CD14-positive monocyte (primary cell): ENCODE measurements at regions not wholly inside any gene's neighbourhood (a gene's known extent, or its start where the extent isn't known, plus 50 kb on each side); places are given as distances from the start of the nearest gene placed in this dataset.

Experiments used
- DNase-seq, 3 donors: peaks; one replicate each; pipeline ENCODE4 v3.0.0-alpha.2; 2011 to 2022
- H2AFZ ChIP-seq: 2 replicates; pipeline ENCODE4 v1.6.0; 2012; ENCODE audit warnings: mild to moderate bottlenecking, low read depth, low read length, inconsistent platforms; ENCODE audit not compliant: insufficient read depth, poor library complexity, severe bottlenecking
- H3K27ac ChIP-seq, 2 donors: 1 replicate in 1 of 2; 2 replicates in 1 of 2; pipeline ENCODE4 v1.5.1; 2012 to 2013; ENCODE audit warnings: low read length in 2 of 2, control low read depth in 1 of 2, inconsistent platforms in 1 of 2, low read depth in 1 of 2, mild to moderate bottlenecking in 1 of 2
- H3K27me3 ChIP-seq, 2 donors: one replicate each; pipeline versions ENCODE4 v1.6.0 to v1.6.1; 2011 to 2013; ENCODE audit warnings: low read length in 2 of 2; ENCODE audit not compliant: control insufficient read depth in 2 of 2, insufficient read depth in 2 of 2
- H3K36me3 ChIP-seq, 2 donors: replicated peaks in 1 of 2; 1 replicate in 1 of 2; 2 replicates in 1 of 2; pipeline versions ENCODE4 v1.5.1 to v1.6.1; 2012 to 2013; ENCODE audit warnings: low read length in 2 of 2, control low read depth in 1 of 2, inconsistent platforms in 1 of 2, mild to moderate bottlenecking in 1 of 2; ENCODE audit not compliant: insufficient read depth in 2 of 2, control insufficient read depth in 1 of 2
- H3K4me1 ChIP-seq, 2 donors: 1 replicate in 1 of 2; 2 replicates in 1 of 2; pipeline versions ENCODE4 v1.5.1 to v1.6.1; 2012 to 2013; ENCODE audit warnings: low read length in 2 of 2, control low read depth in 1 of 2, inconsistent platforms in 1 of 2, mild to moderate bottlenecking in 1 of 2, moderate library complexity in 1 of 2; ENCODE audit not compliant: insufficient read depth in 2 of 2, control insufficient read depth in 1 of 2
- H3K4me2 ChIP-seq: replicated peaks from 2 replicates; pipeline ENCODE3; 2012; ENCODE audit warnings: low read length, moderate library complexity, mild to moderate bottlenecking; ENCODE audit not compliant: poor library complexity, severe bottlenecking; ENCODE audit errors: extremely low read depth
- H3K4me3 ChIP-seq, 3 experiments: fragments of 200-600 bp in 1 of 3; sonication (generic) in 1 of 3; replicated peaks in 1 of 3; 1 replicate in 2 of 3; 2 replicates in 1 of 3; pipeline ENCODE4 v1.5.1; 2011 to 2013; ENCODE audit warnings: low read length in 3 of 3, mild to moderate bottlenecking in 3 of 3, control low read depth in 2 of 3, low read depth in 2 of 3, inconsistent platforms in 1 of 3, moderate library complexity in 1 of 3
- H3K79me2 ChIP-seq: 2 replicates; pipeline ENCODE4 v1.6.0; 2012; ENCODE audit warnings: mild to moderate bottlenecking, control low read depth, inconsistent platforms, low read length, moderate library complexity; ENCODE audit not compliant: insufficient read depth
- H3K9ac ChIP-seq: 2 replicates; pipeline ENCODE4 v1.6.0; 2017; ENCODE audit warnings: low read length, mild to moderate bottlenecking; ENCODE audit not compliant: insufficient read depth, poor library complexity, severe bottlenecking
- H3K9me3 ChIP-seq, 2 donors: replicated peaks in 1 of 2; 1 replicate in 1 of 2; 2 replicates in 1 of 2; pipeline versions ENCODE4 v1.5.1 to v1.6.1; 2012 to 2013; ENCODE audit warnings: low read length in 2 of 2, control low read depth in 1 of 2; ENCODE audit not compliant: control insufficient read depth in 1 of 2, insufficient read depth in 1 of 2
- H4K20me1 ChIP-seq: 2 replicates; pipeline ENCODE4 v1.6.0; 2012; ENCODE audit warnings: mild to moderate bottlenecking, low read length, control low read depth, moderate library complexity; ENCODE audit not compliant: insufficient read depth
- H3K27ac Mint-ChIP-seq, 7 donors: one replicate each; pipeline ENCODE4 v1.8.0; 2020; ENCODE audit warnings: mild to moderate bottlenecking in 7 of 7, mixed read lengths in 7 of 7, moderate library complexity in 6 of 7, inconsistent platforms in 2 of 7
- H3K27me3 Mint-ChIP-seq, 3 donors: one replicate each; pipeline ENCODE4 v1.8.0; 2021 to 2022; ENCODE audit warnings: low read depth in 3 of 3, mild to moderate bottlenecking in 3 of 3, mixed read lengths in 3 of 3, moderate library complexity in 3 of 3, inconsistent platforms in 1 of 3
- H3K36me3 Mint-ChIP-seq, 2 donors: one replicate each; pipeline ENCODE4 v1.8.0; 2020; ENCODE audit warnings: mixed read lengths in 2 of 2, inconsistent platforms in 1 of 2, mild to moderate bottlenecking in 1 of 2
- H3K4me1 Mint-ChIP-seq: one replicate; pipeline ENCODE4 v1.8.0; 2020; ENCODE audit warnings: mild to moderate bottlenecking, mixed read lengths
- H3K4me3 Mint-ChIP-seq, 2 donors: one replicate each; pipeline ENCODE4 v1.8.0; 2020; ENCODE audit warnings: mild to moderate bottlenecking in 2 of 2, mixed read lengths in 2 of 2, moderate library complexity in 1 of 2
- H3K9me3 Mint-ChIP-seq, 7 donors: one replicate each; pipeline ENCODE4 v1.8.0; 2020 to 2022; ENCODE audit warnings: mixed read lengths in 7 of 7, mild to moderate bottlenecking in 6 of 7, moderate library complexity in 6 of 7, inconsistent platforms in 2 of 7
- CTCF ChIP-seq: fragments of 200-600 bp; IDR thresholded peaks from one replicate; pipeline ENCODE4 v1.8.0; 2022; ENCODE audit warnings: antibody characterized with exemption, mild to moderate bottlenecking
- WGBS: methylation state at CpG from one replicate; pipeline ENCODE4 v1.1.5; 2013; ENCODE audit warnings: missing lambda C conversion rate; ENCODE audit not compliant: insufficient coverage; 5-methylcytosine and 5-hydroxymethylcytosine counted together
- intact Hi-C, 2 donors: fragments of 100-400 bp; cut with micrococcal nuclease; formaldehyde crosslinking; loops; one replicate each; pipeline versions ENCODE4 v1.15.0 to v1.15.1; 2023

- 7% methylated on average over 8 of the region's 12 CpGs for WGBS
- H3K27ac Mint-ChIP-seq = no peak overlapping the region
Measured at GRCh38 chr6:163956571-163957407, 542.3 kb downstream of the QKI start.

DNA sequence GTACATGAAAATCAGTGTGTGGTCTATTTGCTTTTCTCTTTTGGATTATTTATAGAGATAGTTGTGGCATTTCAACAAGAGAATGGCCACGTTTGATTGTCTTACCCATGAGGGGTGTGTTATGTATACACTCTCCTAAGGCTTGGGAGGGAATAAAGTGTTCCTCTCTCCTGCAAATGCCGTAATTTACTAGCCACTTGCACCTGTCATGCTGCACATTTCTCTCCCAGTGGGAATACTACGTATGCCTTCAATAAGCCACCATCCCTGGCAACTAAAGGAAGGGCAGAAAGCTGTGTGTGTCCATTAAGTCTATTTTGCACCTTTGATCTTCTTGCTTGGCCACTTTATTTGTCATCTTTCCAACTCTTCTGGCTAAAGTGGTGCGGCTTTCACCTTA is 541.2 kb downstream of the QKI start:
- Histone ChIP-seq H3K4me1 (no peaks in the 10 kb centered on the region), H3K27me3 (peaks cover 22 to 39% of the 10 kb centered on the region in 2 donors), H4K20me1 (no peaks in the 10 kb centered on the region), H3K4me2 (no peak overlapping the region), H3K9me3 (no peaks in the 10 kb centered on the region), H2AFZ (no peak overlapping the region), H3K27ac (no peak overlapping the region), H3K36me3 (no peaks in the 10 kb centered on the region), H3K9ac (no peak overlapping the region), H3K79me2 (no peaks in the 10 kb centered on the region), H3K4me3 (no peak overlapping the region)
- 60% methylated on average over 1 of the region's 4 CpGs for WGBS
- Mint-ChIP-seq H3K9me3 (no peaks in the 10 kb centered on the region), H3K36me3 (no peaks in the 10 kb centered on the region), H3K27ac (no peak overlapping the region), H3K27me3 (peaks cover 29 to 56% (median 31%) of the 10 kb centered on the region in 3 donors), H3K4me1 (peaks cover 3% of the 10 kb centered on the region), H3K4me3 (peak overlapping the region in 1 of 2 donors; percentile 46)
- no peak for TF ChIP-seq CTCF
- intact Hi-C loops = loop anchor here (10.0 kb wide), 3 partner anchors 301 to 781 kb away; no protein-coding TSS in a partner anchor
- no peak for DNase-seq

More at GRCh38 chr6:163956571-163957407, 542.3 kb downstream of the QKI start:
- H3K4me2 ChIP-seq = no peak overlapping the region
- H3K27me3 ChIP-seq = peaks cover 22 to 39% of the 10 kb centered on the region in 2 donors
- H3K9ac ChIP-seq = no peak overlapping the region
- H2AFZ ChIP-seq = no peak overlapping the region
- no peaks in the 10 kb centered on the region for H3K79me2 ChIP-seq
- no peaks in the 10 kb centered on the region for H3K36me3 ChIP-seq
- Mint-ChIP-seq H3K36me3 (no peaks in the 10 kb centered on the region), H3K27me3 (peaks cover 27 to 51% (median 28%) of the 10 kb centered on the region in 3 donors), H3K4me3 (no peak overlapping the region), H3K9me3 (no peaks in the 10 kb centered on the region), H3K4me1 (peaks cover 3% of the 10 kb centered on the region)
- intact Hi-C loops = loop anchor here (10.0 kb wide), 3 partner anchors 302 to 782 kb away; no protein-coding TSS in a partner anchor
- no peaks in the 10 kb centered on the region for H4K20me1 ChIP-seq
- H3K4me3 ChIP-seq = no peak overlapping the region
- peak; percentile 60 to 74 (median 69) for DNase-seq
- no peaks in the 10 kb centered on the region for H3K4me1 ChIP-seq
- no peak overlapping the region for H3K27ac ChIP-seq
- no peaks in the 10 kb centered on the region for H3K9me3 ChIP-seq
- peak; percentile 89 for TF ChIP-seq CTCF
